Right forelimb (tissue), 1 donor: ENCODE measurements at regions not wholly inside any gene's neighbourhood (a gene's known extent, or its start where the extent isn't known, plus 50 kb on each side); places are given as distances from the start of the nearest gene placed in this dataset.

Experiments
- DNase-seq: peaks from one replicate; pipeline ENCODE4 v3.0.0-alpha.2; 2018

DNA sequence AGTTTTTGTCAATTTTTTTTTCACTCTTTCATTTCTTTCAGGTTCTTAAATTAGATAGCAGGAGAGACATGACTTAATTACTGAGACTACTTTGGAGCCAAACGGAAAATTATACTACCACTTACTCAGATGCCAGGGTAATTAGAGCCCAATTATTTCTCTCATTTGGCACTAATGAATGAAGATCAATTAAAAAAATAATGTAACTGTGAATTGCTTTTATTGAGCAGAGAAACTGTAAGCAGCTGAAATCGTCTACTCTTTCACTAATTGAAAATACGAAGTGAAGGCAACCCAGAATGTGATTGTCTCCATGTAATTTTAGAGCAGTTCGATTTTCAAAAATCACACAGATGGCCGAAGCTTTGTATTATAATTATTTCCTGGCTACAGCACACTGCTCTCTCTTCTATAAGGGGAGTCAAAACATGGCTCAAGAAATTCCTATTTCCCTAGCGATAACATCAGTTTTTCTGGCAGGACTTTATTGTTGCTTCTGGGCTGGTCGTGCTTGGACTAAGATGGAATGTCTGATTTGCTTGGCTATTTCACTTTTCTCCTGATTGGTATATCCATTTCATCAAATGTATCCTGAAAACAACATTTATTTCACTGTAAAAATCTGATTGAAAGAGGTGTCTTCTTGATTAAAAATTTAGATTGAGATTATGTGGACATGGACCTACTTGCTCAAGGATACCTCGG is 55.8 kb upstream of the PDZRN3 start:
- DNase-seq, result no peak

DNA sequence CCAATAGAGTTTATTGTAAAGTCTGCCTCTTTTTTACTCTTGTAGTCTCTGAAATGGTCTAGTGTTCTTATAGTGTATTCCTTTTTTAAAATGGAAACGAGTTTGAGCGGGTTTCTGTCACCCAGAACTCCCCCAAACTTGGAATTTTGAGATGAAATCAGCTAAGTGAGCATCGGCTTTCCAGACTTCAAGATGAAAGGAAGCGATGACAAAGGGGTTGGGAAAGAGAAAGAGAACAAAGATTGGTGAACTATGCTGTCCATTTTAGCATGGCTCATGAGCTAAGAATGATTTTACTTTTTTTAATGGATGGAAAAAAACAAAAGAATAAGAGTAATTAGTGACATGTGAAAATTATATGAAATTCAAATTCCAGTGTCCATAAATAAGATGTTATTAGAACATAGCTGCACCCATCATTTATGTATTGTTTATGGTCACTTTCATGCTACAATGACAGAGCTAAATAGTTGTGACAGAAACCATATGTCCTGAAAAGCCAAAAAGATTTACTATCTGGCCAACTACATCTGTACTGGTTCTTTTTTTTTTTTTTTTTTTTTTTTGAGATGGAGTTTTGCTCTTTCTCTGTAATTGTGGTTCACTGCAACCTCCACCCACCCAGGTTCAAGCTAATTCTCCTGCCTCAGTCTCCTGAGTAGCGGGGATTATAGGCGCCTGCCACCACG is 52.7 kb upstream of the PDZRN3 start:
- no peak for DNase-seq
